ENCODE measurements at regions not wholly inside any gene's neighbourhood (a gene's known extent, or its start where the extent isn't known, plus 50 kb on each side); places are given as distances from the start of the nearest gene placed in this dataset.

- DNase-seq (ENCODE audit: low read depth) = peak; percentile 87
These were observed 422.5 kb downstream of the LPIN1 start for GRCh38 chr2:12168791-12169388.

GRCh38 chr2:12169721-12170120, 423.3 kb downstream of the LPIN1 start:
- peak; percentile 96 for DNase-seq (ENCODE audit: low read depth)

- DNase-seq (ENCODE audit: low read depth) = no peak
These were observed 423.7 kb downstream of the LPIN1 start for GRCh38 chr2:12170121-12170520.

GRCh38 chr2:12173271-12173942, 427.0 kb downstream of the LPIN1 start:
- DNase-seq (ENCODE audit: low read depth) = peak; percentile 26

- no peak for DNase-seq (ENCODE audit: low read depth)
These were observed 427.5 kb downstream of the LPIN1 start for GRCh38 chr2:12173943-12174340.

GRCh38 chr2:12175323-12175722, 428.9 kb downstream of the LPIN1 start:
- DNase-seq (ENCODE audit: low read depth) = no peak

- DNase-seq (ENCODE audit: low read depth) = peak; percentile 93
These were observed 430.4 kb downstream of the LPIN1 start for GRCh38 chr2:12176623-12177454.

GRCh38 chr2:12177455-12178288, 431.2 kb downstream of the LPIN1 start:
- DNase-seq (ENCODE audit: low read depth) = peak; percentile 77

GRCh38 chr2:12178289-12179080, 432.1 kb downstream of the LPIN1 start:
- DNase-seq (ENCODE audit: low read depth) = no peak

GRCh38 chr2:12180031-12180430, 433.6 kb downstream of the LPIN1 start:
- no peak for DNase-seq (ENCODE audit: low read depth)

- no peak for DNase-seq (ENCODE audit: low read depth)
These were observed 436.7 kb downstream of the LPIN1 start for GRCh38 chr2:12183032-12183645.

GRCh38 chr2:12192762-12193161, 446.3 kb downstream of the LPIN1 start:
- DNase-seq (ENCODE audit: low read depth) = no peak

GRCh38 chr2:12194968-12195367, 448.5 kb downstream of the LPIN1 start:
- no peak for DNase-seq (ENCODE audit: low read depth)

- DNase-seq (ENCODE audit: low read depth) = peak; percentile 52
These were observed 450.1 kb downstream of the LPIN1 start for GRCh38 chr2:12196495-12196894.

- DNase-seq (ENCODE audit: low read depth) = no peak
These were observed 450.7 kb downstream of the LPIN1 start for GRCh38 chr2:12197133-12197532.

GRCh38 chr2:12199491-12200211, 453.2 kb downstream of the LPIN1 start:
- no peak for DNase-seq (ENCODE audit: low read depth)

- no peak for DNase-seq (ENCODE audit: low read depth)
These were observed 454.9 kb downstream of the LPIN1 start for GRCh38 chr2:12201369-12201768.

GRCh38 chr2:12202313-12203075, 456.1 kb downstream of the LPIN1 start:
- DNase-seq (ENCODE audit: low read depth) = peak; percentile 33

- DNase-seq (ENCODE audit: low read depth) = no peak
These were observed 457.1 kb downstream of the LPIN1 start for GRCh38 chr2:12203528-12203927.
